GM18505 (cell line): ENCODE measurements at regions not wholly inside any gene's neighbourhood (a gene's known extent, or its start where the extent isn't known, plus 50 kb on each side); places are given as distances from the start of the nearest gene placed in this dataset.

Source experiments
- ATAC-seq: cut with Tn5 transposase; IDR thresholded peaks from one replicate; pipeline ENCODE4 v1.9.1; 2021; ENCODE audit not compliant: unreplicated experiment
- POLR2A ChIP-seq: IDR thresholded peaks from 4 replicates; pipeline ENCODE4 v1.6.1; 2011; ENCODE audit warnings: borderline replicate concordance; ENCODE audit not compliant: insufficient read depth, insufficient read length; ENCODE audit errors: extremely low read depth

GRCh38 chr6:137372532-137372931 lies 121.7 kb downstream of the OLIG3 start:
- no peak for ATAC-seq
- TF ChIP-seq POLR2A, result no peak

- no peak for ATAC-seq
- no peak for TF ChIP-seq POLR2A
These were observed 122.6 kb downstream of the OLIG3 start for GRCh38 chr6:137371634-137372016.

- peak; percentile 77 for ATAC-seq
- no peak for TF ChIP-seq POLR2A
These were observed 123.1 kb downstream of the OLIG3 start for GRCh38 chr6:137370871-137371633.

GRCh38 chr6:137369136-137369535 lies 125.1 kb downstream of the OLIG3 start:
- TF ChIP-seq POLR2A, result no peak
- no peak for ATAC-seq

- ATAC-seq, result no peak
- TF ChIP-seq POLR2A, result no peak
These were observed 128.3 kb downstream of the OLIG3 start for GRCh38 chr6:137365707-137366437.

- no peak for TF ChIP-seq POLR2A
- ATAC-seq, result no peak
These were observed 130.4 kb downstream of the OLIG3 start for GRCh38 chr6:137363805-137364138.

- TF ChIP-seq POLR2A, result no peak
- ATAC-seq, result no peak
These were observed 131.1 kb downstream of the OLIG3 start for GRCh38 chr6:137362878-137363804.

GRCh38 chr6:137361701-137362100 lies 132.5 kb downstream of the OLIG3 start:
- TF ChIP-seq POLR2A, result no peak
- ATAC-seq, result no peak

GRCh38 chr6:137358273-137358672 lies 135.9 kb downstream of the OLIG3 start:
- TF ChIP-seq POLR2A, result no peak
- ATAC-seq, result no peak

GRCh38 chr6:137357948-137358266 lies 136.3 kb downstream of the OLIG3 start:
- no peak for TF ChIP-seq POLR2A
- no peak for ATAC-seq

GRCh38 chr6:137357263-137357947 lies 136.8 kb downstream of the OLIG3 start:
- TF ChIP-seq POLR2A, result no peak

GRCh38 chr6:137353842-137354397 lies 134.7 kb upstream of the IFNGR1 start:
- no peak for ATAC-seq
- TF ChIP-seq POLR2A, result no peak

More at GRCh38 chr6:137357263-137357947, 136.8 kb downstream of the OLIG3 start:
- ATAC-seq, result no peak

GRCh38 chr6:137353346-137353745 lies 134.2 kb upstream of the IFNGR1 start:
- ATAC-seq, result no peak
- TF ChIP-seq POLR2A, result no peak

- TF ChIP-seq POLR2A, result no peak
These were observed 133.7 kb upstream of the IFNGR1 start for GRCh38 chr6:137352859-137353258.

GRCh38 chr6:137351890-137352289 lies 132.7 kb upstream of the IFNGR1 start:
- ATAC-seq, result no peak
- no peak for TF ChIP-seq POLR2A

More at GRCh38 chr6:137352859-137353258, 133.7 kb upstream of the IFNGR1 start:
- ATAC-seq, result no peak
